ENCODE measurements at regions not wholly inside any gene's neighbourhood (a gene's known extent, or its start where the extent isn't known, plus 50 kb on each side); places are given as distances from the start of the nearest gene placed in this dataset.

- dilution Hi-C loops (cut with MboI; ENCODE audit: extremely low pct_ligation_motif_present, low sequenced_read_pairs), result no loop called here
- FAIRE-seq, result no peak
- Histone ChIP-seq H3K4me2 (ENCODE audit: control insufficient read depth, extremely low read depth, insufficient read depth, low read depth, low read length) (no peak overlapping the region), H3K36me3 (ENCODE audit: control insufficient read depth in 2 of 2, extremely low read depth in 1 of 2, insufficient read depth in 2 of 2, low read length in 2 of 2) (no peaks in the 10 kb centered on the region), H3K9me3 (ENCODE audit: control insufficient read depth, low read depth, low read length) (no peaks in the 10 kb centered on the region), H3K79me2 (ENCODE audit: control insufficient read depth, insufficient read depth, low read length) (no peaks in the 10 kb centered on the region), H2AFZ (ENCODE audit: control insufficient read depth, low read length) (no peak overlapping the region), H3K4me1 (ENCODE audit: control insufficient read depth, extremely low read depth, insufficient read depth, low read length) (no peaks in the 10 kb centered on the region), H3K9me1 (ENCODE audit: control insufficient read depth, extremely low read depth, insufficient read depth, low read length) (no peaks in the 10 kb centered on the region), H3K9ac (ENCODE audit: control insufficient read depth, extremely low read depth, insufficient read depth, low read length) (no peak overlapping the region), H3K27ac (ENCODE audit: control insufficient read depth, insufficient read depth, low read length) (no peak overlapping the region), H3K4me3 (ENCODE audit: control insufficient read depth in 2 of 3, extremely low read depth in 1 of 3, insufficient read depth in 2 of 3, low read depth in 1 of 3, low read length in 3 of 3) (no peak overlapping the region), H4K20me1 (ENCODE audit: control insufficient read depth, extremely low read depth, insufficient read depth, low read length) (no peaks in the 10 kb centered on the region), H3K27me3 (ENCODE audit: control insufficient read depth, extremely low read depth, insufficient read depth, low read length) (no peaks in the 10 kb centered on the region)
- DNase-seq (ENCODE audit: low read depth, low spot score), result no peak
- TF ChIP-seq, protein P1, sequence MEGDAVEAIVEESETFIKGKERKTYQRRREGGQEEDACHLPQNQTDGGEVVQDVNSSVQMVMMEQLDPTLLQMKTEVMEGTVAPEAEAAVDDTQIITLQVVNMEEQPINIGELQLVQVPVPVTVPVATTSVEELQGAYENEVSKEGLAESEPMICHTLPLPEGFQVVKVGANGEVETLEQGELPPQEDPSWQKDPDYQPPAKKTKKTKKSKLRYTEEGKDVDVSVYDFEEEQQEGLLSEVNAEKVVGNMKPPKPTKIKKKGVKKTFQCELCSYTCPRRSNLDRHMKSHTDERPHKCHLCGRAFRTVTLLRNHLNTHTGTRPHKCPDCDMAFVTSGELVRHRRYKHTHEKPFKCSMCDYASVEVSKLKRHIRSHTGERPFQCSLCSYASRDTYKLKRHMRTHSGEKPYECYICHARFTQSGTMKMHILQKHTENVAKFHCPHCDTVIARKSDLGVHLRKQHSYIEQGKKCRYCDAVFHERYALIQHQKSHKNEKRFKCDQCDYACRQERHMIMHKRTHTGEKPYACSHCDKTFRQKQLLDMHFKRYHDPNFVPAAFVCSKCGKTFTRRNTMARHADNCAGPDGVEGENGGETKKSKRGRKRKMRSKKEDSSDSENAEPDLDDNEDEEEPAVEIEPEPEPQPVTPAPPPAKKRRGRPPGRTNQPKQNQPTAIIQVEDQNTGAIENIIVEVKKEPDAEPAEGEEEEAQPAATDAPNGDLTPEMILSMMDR (optimal IDR thresholded peaks at IDR 0.05 in 1 of 3, IDR thresholded peaks at IDR 0.05 in 1 of 3, conservative IDR thresholded peaks at IDR 0.05 in 1 of 3; ENCODE audit: extremely low read depth in 1 of 3, insufficient read depth in 2 of 3, low read length in 3 of 3), result no peak
- TF ChIP-seq EZH2 (IDR thresholded peaks at IDR 0.05; ENCODE audit: low read length), result no peak
These were observed 266.4 kb upstream of the AZI2 start for GRCh38 chr3:28615071-28615470.

GRCh38 chr3:28615971-28616370 lies 267.3 kb upstream of the AZI2 start:
- Histone ChIP-seq H3K9me1 (ENCODE audit: control insufficient read depth, extremely low read depth, insufficient read depth, low read length) (no peaks in the 10 kb centered on the region), H3K4me2 (ENCODE audit: control insufficient read depth, extremely low read depth, insufficient read depth, low read depth, low read length) (no peak overlapping the region), H3K27ac (ENCODE audit: control insufficient read depth, insufficient read depth, low read length) (no peak overlapping the region), H3K4me3 (ENCODE audit: control insufficient read depth in 2 of 3, extremely low read depth in 1 of 3, insufficient read depth in 2 of 3, low read depth in 1 of 3, low read length in 3 of 3) (no peak overlapping the region), H3K79me2 (ENCODE audit: control insufficient read depth, insufficient read depth, low read length) (no peaks in the 10 kb centered on the region), H2AFZ (ENCODE audit: control insufficient read depth, low read length) (no peak overlapping the region), H3K36me3 (ENCODE audit: control insufficient read depth in 2 of 2, extremely low read depth in 1 of 2, insufficient read depth in 2 of 2, low read length in 2 of 2) (no peaks in the 10 kb centered on the region), H3K27me3 (ENCODE audit: control insufficient read depth, extremely low read depth, insufficient read depth, low read length) (no peaks in the 10 kb centered on the region), H4K20me1 (ENCODE audit: control insufficient read depth, extremely low read depth, insufficient read depth, low read length) (no peaks in the 10 kb centered on the region), H3K4me1 (ENCODE audit: control insufficient read depth, extremely low read depth, insufficient read depth, low read length) (no peaks in the 10 kb centered on the region), H3K9me3 (ENCODE audit: control insufficient read depth, low read depth, low read length) (no peaks in the 10 kb centered on the region), H3K9ac (ENCODE audit: control insufficient read depth, extremely low read depth, insufficient read depth, low read length) (no peak overlapping the region)
- no peak for DNase-seq (ENCODE audit: low read depth, low spot score)
- TF ChIP-seq, protein P1 (optimal IDR thresholded peaks at IDR 0.05 in 1 of 3, IDR thresholded peaks at IDR 0.05 in 1 of 3, conservative IDR thresholded peaks at IDR 0.05 in 1 of 3; ENCODE audit: extremely low read depth in 1 of 3, insufficient read depth in 2 of 3, low read length in 3 of 3), result no peak
- no peak for TF ChIP-seq EZH2 (IDR thresholded peaks at IDR 0.05; ENCODE audit: low read length)
- FAIRE-seq, result no peak
- dilution Hi-C loops (cut with MboI; ENCODE audit: extremely low pct_ligation_motif_present, low sequenced_read_pairs), result no loop called here

Data from keratinocyte (primary cell).